Type B pancreatic cell (in vitro differentiated cells): ENCODE measurements at regions not wholly inside any gene's neighbourhood (a gene's known extent, or its start where the extent isn't known, plus 50 kb on each side); places are given as distances from the start of the nearest gene placed in this dataset.

Experiments
- DNase-seq: peaks from one replicate; pipeline ENCODE4 v3.0.0; 2021; ENCODE audit warnings: mixed read lengths; ENCODE audit not compliant: unreplicated experiment; ENCODE audit errors: extremely low spot score
- H3K27ac Mint-ChIP-seq: 2 replicates; pipeline ENCODE4 v1.8.0; 2021; ENCODE audit warnings: mild to moderate bottlenecking, mixed read lengths
- H3K27me3 Mint-ChIP-seq: 2 replicates; pipeline ENCODE4 v1.8.0; 2021; ENCODE audit warnings: mixed read lengths
- H3K36me3 Mint-ChIP-seq: 2 replicates; pipeline ENCODE4 v1.8.0; 2021; ENCODE audit warnings: mixed read lengths
- H3K4me1 Mint-ChIP-seq: one replicate; pipeline ENCODE4 v1.8.0; 2021; ENCODE audit warnings: mixed read lengths; ENCODE audit not compliant: unreplicated experiment
- H3K4me3 Mint-ChIP-seq: 2 replicates; pipeline ENCODE4 v1.8.0; 2021; ENCODE audit warnings: mild to moderate bottlenecking, mixed read lengths
- H3K9me3 Mint-ChIP-seq: 2 replicates; pipeline ENCODE4 v1.8.0; 2021; ENCODE audit warnings: mixed read lengths
- CTCF ChIP-seq: fragments of 200-600 bp; sonication (generic); conservative IDR thresholded peaks from 2 replicates; pipeline ENCODE4 v1.5.0; 2021; ENCODE audit warnings: antibody characterized with exemption, mild to moderate bottlenecking

GRCh38 chr10:123603130-123603529 is 63.0 kb upstream of the GPR26 start:
- H3K4me3 Mint-ChIP-seq: no peak overlapping the region
- H3K9me3 Mint-ChIP-seq: no peaks in the 10 kb centered on the region
- H3K36me3 Mint-ChIP-seq: no peaks in the 10 kb centered on the region
- H3K27me3 Mint-ChIP-seq: peaks cover 62% of the 10 kb centered on the region
- DNase-seq: no peak
- H3K27ac Mint-ChIP-seq: no peak overlapping the region
- H3K4me1 Mint-ChIP-seq: no peaks in the 10 kb centered on the region
- TF ChIP-seq CTCF: no peak

GRCh38 chr10:123604506-123604905 is 61.6 kb upstream of the GPR26 start:
- DNase-seq: no peak
- no peak overlapping the region for H3K27ac Mint-ChIP-seq
- no peaks in the 10 kb centered on the region for H3K4me1 Mint-ChIP-seq
- H3K4me3 Mint-ChIP-seq: no peak overlapping the region
- no peak for TF ChIP-seq CTCF
- peaks cover 67% of the 10 kb centered on the region for H3K27me3 Mint-ChIP-seq
- no peaks in the 10 kb centered on the region for H3K36me3 Mint-ChIP-seq
- H3K9me3 Mint-ChIP-seq: no peaks in the 10 kb centered on the region

DNA sequence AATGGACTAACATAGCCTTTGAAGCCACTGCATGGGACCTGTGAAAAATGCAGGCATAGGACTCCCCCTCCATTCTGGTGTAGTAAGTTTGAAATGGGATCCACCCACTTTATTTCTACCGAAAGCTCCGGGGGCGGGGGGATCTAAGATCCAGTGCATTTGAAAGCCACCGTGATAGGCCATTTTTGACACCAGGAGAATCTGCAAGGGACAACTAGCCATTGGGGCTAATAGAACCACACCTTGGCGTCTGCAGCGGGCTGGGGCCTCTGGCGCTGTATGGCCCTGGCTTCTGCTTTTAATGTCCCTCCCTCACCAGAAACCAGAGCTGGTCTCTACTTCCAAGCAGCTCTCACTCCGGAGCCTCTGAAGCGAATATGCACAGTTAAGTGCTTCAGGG is 60.1 kb upstream of the GPR26 start:
- no peak overlapping the region for H3K27ac Mint-ChIP-seq
- no peaks in the 10 kb centered on the region for H3K9me3 Mint-ChIP-seq
- no peak for TF ChIP-seq CTCF
- DNase-seq: no peak
- peaks cover 76% of the 10 kb centered on the region for H3K27me3 Mint-ChIP-seq
- H3K36me3 Mint-ChIP-seq: no peaks in the 10 kb centered on the region
- no peaks in the 10 kb centered on the region for H3K4me1 Mint-ChIP-seq
- no peak overlapping the region for H3K4me3 Mint-ChIP-seq

- H3K36me3 Mint-ChIP-seq: no peaks in the 10 kb centered on the region
- H3K4me3 Mint-ChIP-seq: no peak overlapping the region
- TF ChIP-seq CTCF: no peak
- H3K4me1 Mint-ChIP-seq: no peaks in the 10 kb centered on the region
- no peaks in the 10 kb centered on the region for H3K9me3 Mint-ChIP-seq
- peaks cover 71% of the 10 kb centered on the region for H3K27me3 Mint-ChIP-seq
- DNase-seq: no peak
- H3K27ac Mint-ChIP-seq: no peak overlapping the region
Measured at GRCh38 chr10:123606955-123607354, 59.2 kb upstream of the GPR26 start.

- no peaks in the 10 kb centered on the region for H3K36me3 Mint-ChIP-seq
- no peak for TF ChIP-seq CTCF
- no peak for DNase-seq
- H3K27ac Mint-ChIP-seq: no peak overlapping the region
- no peak overlapping the region for H3K4me3 Mint-ChIP-seq
- no peaks in the 10 kb centered on the region for H3K4me1 Mint-ChIP-seq
- peaks cover 72% of the 10 kb centered on the region for H3K27me3 Mint-ChIP-seq
- no peaks in the 10 kb centered on the region for H3K9me3 Mint-ChIP-seq
Measured at GRCh38 chr10:123607386-123607785, 58.8 kb upstream of the GPR26 start.

GRCh38 chr10:123608047-123608446 is 58.1 kb upstream of the GPR26 start:
- no peak for TF ChIP-seq CTCF
- Mint-ChIP-seq H3K27ac (no peak overlapping the region), H3K36me3 (no peaks in the 10 kb centered on the region), H3K9me3 (no peaks in the 10 kb centered on the region), H3K4me3 (no peak overlapping the region), H3K27me3 (peaks cover 74% of the 10 kb centered on the region), H3K4me1 (no peaks in the 10 kb centered on the region)
- DNase-seq: no peak
